OCI-LY1 (cell line): ENCODE measurements at regions not wholly inside any gene's neighbourhood (a gene's known extent, or its start where the extent isn't known, plus 50 kb on each side); places are given as distances from the start of the nearest gene placed in this dataset.

Experiments used
- CTCF ChIP-seq: fragments of 200-600 bp; sonication (generic), shearing (Covaris generic); IDR thresholded peaks from 2 replicates; pipeline ENCODE4 v1.5.1; 2017; ENCODE audit warnings: mild to moderate bottlenecking, antibody characterized with exemption, low read length, moderate library complexity, mixed read lengths
- EZH2 ChIP-seq: fragments of 200-600 bp; sonication (generic), shearing (Covaris generic); IDR thresholded peaks from 2 replicates; pipeline ENCODE4 v1.8.0; 2017; ENCODE audit warnings: borderline replicate concordance, mixed run types, mild to moderate bottlenecking, antibody characterized with exemption, low read length, moderate library complexity, mixed read lengths

- TF ChIP-seq EZH2 (no peak), CTCF (no peak)
These were observed 1567.2 kb upstream of the DEFB115 start for GRCh38 chr20:29690274-29690673.
